ENCODE measurements at regions not wholly inside any gene's neighbourhood (a gene's known extent, or its start where the extent isn't known, plus 50 kb on each side); places are given as distances from the start of the nearest gene placed in this dataset.

DNA sequence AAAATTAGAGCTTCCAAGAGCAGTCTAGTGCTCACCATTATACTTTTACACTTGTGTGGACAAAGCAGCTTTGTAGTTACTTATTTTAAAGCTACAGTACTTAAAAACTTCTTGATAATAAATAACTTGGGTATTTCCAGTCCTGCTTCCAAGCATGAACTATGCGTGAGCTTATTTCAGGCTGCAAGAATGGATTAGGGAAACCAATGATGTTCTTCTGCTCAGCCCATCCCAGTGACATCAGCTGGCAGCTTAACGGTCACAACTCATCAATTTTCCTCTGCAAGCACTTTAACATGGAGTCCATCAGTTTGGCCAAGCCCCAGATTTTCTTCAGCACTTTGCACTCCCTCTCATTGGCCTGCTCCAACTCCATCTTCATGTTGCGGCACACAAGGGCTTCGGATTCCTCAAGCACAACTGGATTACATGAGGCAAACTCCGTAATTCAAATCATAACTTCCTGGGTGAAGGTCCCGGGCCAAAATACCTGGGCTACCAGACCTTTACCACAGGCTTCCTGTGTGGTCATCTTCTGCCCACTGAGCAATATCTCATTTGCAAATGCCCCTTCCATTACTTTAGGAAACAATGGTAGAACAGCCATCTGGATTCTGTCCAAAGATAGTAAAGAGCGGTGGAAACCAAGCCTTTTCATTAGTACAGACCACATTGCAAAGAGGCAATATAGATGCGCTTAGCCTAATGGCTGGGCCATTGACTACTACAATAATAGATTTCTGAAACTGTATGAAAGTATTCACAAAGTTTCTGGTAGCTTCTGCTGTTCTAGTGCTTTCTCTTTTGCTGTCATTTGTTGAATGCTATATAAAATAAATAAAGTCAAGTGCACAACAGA lies 87.5 kb upstream of the DAZL start:
- no peak for DNase-seq (ENCODE audit: low read depth)
- TF ChIP-seq, protein P1, sequence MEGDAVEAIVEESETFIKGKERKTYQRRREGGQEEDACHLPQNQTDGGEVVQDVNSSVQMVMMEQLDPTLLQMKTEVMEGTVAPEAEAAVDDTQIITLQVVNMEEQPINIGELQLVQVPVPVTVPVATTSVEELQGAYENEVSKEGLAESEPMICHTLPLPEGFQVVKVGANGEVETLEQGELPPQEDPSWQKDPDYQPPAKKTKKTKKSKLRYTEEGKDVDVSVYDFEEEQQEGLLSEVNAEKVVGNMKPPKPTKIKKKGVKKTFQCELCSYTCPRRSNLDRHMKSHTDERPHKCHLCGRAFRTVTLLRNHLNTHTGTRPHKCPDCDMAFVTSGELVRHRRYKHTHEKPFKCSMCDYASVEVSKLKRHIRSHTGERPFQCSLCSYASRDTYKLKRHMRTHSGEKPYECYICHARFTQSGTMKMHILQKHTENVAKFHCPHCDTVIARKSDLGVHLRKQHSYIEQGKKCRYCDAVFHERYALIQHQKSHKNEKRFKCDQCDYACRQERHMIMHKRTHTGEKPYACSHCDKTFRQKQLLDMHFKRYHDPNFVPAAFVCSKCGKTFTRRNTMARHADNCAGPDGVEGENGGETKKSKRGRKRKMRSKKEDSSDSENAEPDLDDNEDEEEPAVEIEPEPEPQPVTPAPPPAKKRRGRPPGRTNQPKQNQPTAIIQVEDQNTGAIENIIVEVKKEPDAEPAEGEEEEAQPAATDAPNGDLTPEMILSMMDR (conservative IDR thresholded peaks at IDR 0.05; ENCODE audit: low read depth, low read length): no peak
- H3K4me3 ChIP-seq (ENCODE audit: low read depth, low read length): no peak overlapping the region

DNA sequence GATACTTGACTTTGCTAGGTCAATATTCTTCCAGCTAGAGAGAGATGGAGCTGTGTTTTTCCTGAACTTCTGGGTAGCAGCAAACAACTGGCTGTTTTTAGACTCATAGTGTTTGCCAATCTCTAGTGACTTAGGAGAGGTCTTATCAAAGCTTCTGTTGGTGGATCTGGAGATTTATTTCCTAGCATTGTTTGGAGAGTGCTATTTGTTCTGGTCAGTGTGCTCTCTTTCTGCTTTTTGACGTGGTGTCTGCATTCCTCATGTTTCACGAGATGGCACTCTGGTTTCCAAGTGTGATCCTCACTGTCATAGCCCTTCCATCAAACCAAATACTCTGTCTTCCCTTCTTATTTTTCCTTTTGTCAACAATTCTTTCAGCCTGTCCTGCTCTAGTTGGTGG lies 88.6 kb upstream of the DAZL start:
- H3K4me3 ChIP-seq (ENCODE audit: low read depth, low read length): no peak overlapping the region
- TF ChIP-seq, protein P1 (conservative IDR thresholded peaks at IDR 0.05; ENCODE audit: low read depth, low read length): no peak
- DNase-seq (ENCODE audit: low read depth): no peak

DNA sequence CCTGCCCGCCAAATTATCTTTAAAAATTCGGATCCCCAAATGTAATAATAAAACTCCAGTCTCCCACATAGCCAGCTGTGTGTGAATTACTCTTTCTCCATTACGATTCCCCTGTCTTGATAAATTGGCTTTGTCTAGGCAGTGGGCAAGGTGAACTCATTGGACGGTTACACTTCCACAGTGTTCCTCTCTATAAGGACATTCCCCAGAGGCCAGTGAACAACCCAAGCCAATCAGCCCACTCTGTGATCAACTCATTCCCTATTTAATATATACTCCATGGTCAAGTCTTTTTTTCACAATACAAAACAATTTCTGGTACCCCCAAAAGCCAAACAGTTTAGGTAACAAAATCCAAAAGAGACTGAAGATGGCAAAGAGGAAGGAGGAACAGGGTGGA lies 90.5 kb upstream of the DAZL start:
- DNase-seq (ENCODE audit: low read depth): no peak
- TF ChIP-seq, protein P1 (conservative IDR thresholded peaks at IDR 0.05; ENCODE audit: low read depth, low read length): no peak
- no peak overlapping the region for H3K4me3 ChIP-seq (ENCODE audit: low read depth, low read length)

DNA sequence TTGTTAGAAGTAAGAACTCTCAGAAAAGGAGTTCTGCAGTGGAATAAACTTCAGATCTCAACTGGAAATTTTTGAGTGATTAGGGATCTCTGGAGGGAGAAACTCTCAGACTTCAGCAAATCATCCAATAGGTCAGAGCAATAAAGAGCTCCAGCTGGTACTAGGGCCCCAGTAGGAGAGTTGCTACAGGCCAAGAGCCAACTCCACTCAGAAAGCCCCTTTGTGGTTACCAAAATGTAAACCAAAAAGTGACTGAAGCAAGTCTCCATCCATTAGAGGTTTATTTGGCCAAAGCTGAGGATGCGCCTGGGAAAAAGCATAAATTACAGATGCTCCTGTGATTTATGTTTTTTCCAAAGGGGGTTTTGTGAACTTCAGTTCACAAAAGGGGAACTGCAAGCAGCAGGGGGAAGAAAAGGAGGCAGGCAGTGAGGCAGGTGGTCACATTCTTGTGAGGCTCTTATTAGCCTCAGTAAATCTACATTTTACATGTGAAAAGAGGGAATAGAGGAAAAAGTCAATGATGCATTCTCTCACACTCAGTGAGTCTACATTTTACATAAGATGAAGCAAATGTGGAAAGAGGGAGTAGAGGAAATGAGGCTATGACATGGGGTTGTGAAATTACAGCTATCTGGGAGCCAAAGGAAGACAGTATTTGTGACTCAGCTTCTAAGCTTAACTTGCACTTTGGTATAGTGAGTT lies 92.4 kb upstream of the DAZL start:
- peak; percentile 80 for DNase-seq (ENCODE audit: low read depth)

DNA sequence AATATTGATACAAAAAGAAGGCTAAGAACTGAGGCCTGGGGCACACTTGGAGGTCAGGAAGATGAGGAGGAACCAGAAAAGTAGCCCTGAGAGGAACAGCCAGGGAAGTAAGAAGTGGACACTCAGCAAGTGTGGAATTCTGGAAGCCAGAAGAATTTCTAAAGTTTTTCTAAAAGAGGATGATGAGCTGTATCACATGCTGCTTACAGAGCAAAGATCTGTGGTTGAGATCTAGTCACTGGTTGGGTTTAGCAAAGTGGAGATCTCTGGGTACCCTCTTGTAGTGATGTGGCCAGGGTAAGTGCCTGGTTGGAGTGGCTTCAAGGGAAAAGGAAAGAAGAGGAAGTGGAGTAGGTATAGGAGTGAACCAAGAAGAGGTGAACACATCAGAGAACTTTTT lies 95.4 kb upstream of the DAZL start:
- TF ChIP-seq, protein P1 (conservative IDR thresholded peaks at IDR 0.05; ENCODE audit: low read depth, low read length): no peak
- DNase-seq (ENCODE audit: low read depth): no peak
- H3K4me3 ChIP-seq (ENCODE audit: low read depth, low read length): no peak overlapping the region

More for the DNA sequence above, 92.4 kb upstream of the DAZL start:
- H3K4me3 ChIP-seq (ENCODE audit: low read depth, low read length): no peak overlapping the region
- TF ChIP-seq, protein P1 (conservative IDR thresholded peaks at IDR 0.05; ENCODE audit: low read depth, low read length): no peak

DNA sequence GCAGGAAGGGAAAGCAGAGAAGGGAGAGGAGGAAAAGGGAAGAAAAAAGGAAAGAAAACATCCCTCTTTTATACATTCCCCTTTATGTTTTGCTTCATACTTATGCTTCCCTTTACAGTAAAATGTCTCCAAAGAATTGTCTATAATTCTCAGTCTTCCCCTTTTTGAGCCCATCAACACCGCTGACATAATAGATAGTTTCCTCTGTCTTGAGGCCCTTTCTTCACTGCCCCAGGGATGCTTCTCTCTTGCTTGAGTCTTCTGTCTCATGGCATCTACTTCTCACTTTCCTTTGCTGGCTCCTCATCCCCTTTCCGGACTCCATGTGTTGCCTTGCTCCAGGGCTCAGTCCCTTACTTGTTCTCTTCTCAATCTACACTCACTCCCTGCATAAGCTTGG lies 99.7 kb upstream of the DAZL start:
- no peak for DNase-seq (ENCODE audit: low read depth)
- H3K4me3 ChIP-seq (ENCODE audit: low read depth, low read length): no peak overlapping the region
- TF ChIP-seq, protein P1 (conservative IDR thresholded peaks at IDR 0.05; ENCODE audit: low read depth, low read length): no peak
